ENCODE measurements at regions not wholly inside any gene's neighbourhood (a gene's known extent, or its start where the extent isn't known, plus 50 kb on each side); places are given as distances from the start of the nearest gene placed in this dataset.

GRCh38 chr3:82259994-82260393 lies 498.5 kb upstream of the GBE1 start:
- no peak for ATAC-seq

GRCh38 chr3:82240322-82240721 lies 478.9 kb upstream of the GBE1 start:
- ATAC-seq = peak in 3 of 4 donors; percentile 80 to 89 (median 86)
- H3K27me3 ChIP-seq = no peaks in the 10 kb centered on the region
- no peak overlapping the region for H3K27ac ChIP-seq
- TF ChIP-seq POLR2A (IDR thresholded peaks at IDR 0.05) (no peak), CTCF (IDR thresholded peaks at IDR 0.05) (no peak)
- WGBS, 4 donors = 42 to 62% (median 59%) methylated on average over 4 of the region's 4 CpGs
- H3K9me3 ChIP-seq = no peaks in the 10 kb centered on the region
- H3K4me3 ChIP-seq = no peak overlapping the region
- DNase-seq = no peak
- intact Hi-C loops (cut with DNase I) = no loop called here
- no peaks in the 10 kb centered on the region for H3K36me3 ChIP-seq
- peaks cover 0 to 5% (median 0%) of the 10 kb centered on the region in 12 donors for H3K4me1 ChIP-seq

More at GRCh38 chr3:82259994-82260393, 498.5 kb upstream of the GBE1 start:
- intact Hi-C loops (cut with DNase I) = loop anchor here in 1 of 10 donors (1.0 kb wide), 1 partner anchor 8 kb away; no protein-coding TSS in a partner anchor
- no peaks in the 10 kb centered on the region for H3K27me3 ChIP-seq
- no peak overlapping the region for H3K4me3 ChIP-seq
- 91 to 95% (median 93%) methylated on average over 4 of the region's 4 CpGs for WGBS, 4 donors
- H3K9me3 ChIP-seq = peaks cover 0 to 6% (median 0%) of the 10 kb centered on the region in 12 donors
- H3K4me1 ChIP-seq = no peaks in the 10 kb centered on the region
- no peak overlapping the region for H3K27ac ChIP-seq
- TF ChIP-seq CTCF (IDR thresholded peaks at IDR 0.05) = no peak
- TF ChIP-seq POLR2A (IDR thresholded peaks at IDR 0.05) = no peak
- no peak for DNase-seq
- H3K36me3 ChIP-seq = no peaks in the 10 kb centered on the region

GRCh38 chr3:82236257-82236656 lies 474.8 kb upstream of the GBE1 start:
- no peaks in the 10 kb centered on the region for H3K36me3 ChIP-seq
- H3K4me1 ChIP-seq = peaks cover 0 to 5% (median 0%) of the 10 kb centered on the region in 12 donors
- DNase-seq (no peak), ATAC-seq (no peak)
- no peak overlapping the region for H3K4me3 ChIP-seq
- intact Hi-C loops (cut with DNase I) = no loop called here
- TF ChIP-seq POLR2A (IDR thresholded peaks at IDR 0.05) (no peak), CTCF (IDR thresholded peaks at IDR 0.05) (no peak)
- no peak overlapping the region for H3K27ac ChIP-seq
- no peaks in the 10 kb centered on the region for H3K9me3 ChIP-seq
- no peaks in the 10 kb centered on the region for H3K27me3 ChIP-seq
- 79 to 84% (median 81%) methylated on average over 3 of the region's 3 CpGs for WGBS, 4 donors

GRCh38 chr3:82229397-82229796 lies 468.0 kb upstream of the GBE1 start:
- DNase-seq (no peak), ATAC-seq (no peak)
- H3K36me3 ChIP-seq = no peaks in the 10 kb centered on the region
- TF ChIP-seq CTCF (IDR thresholded peaks at IDR 0.05) (no peak), POLR2A (IDR thresholded peaks at IDR 0.05) (no peak)
- no peak overlapping the region for H3K27ac ChIP-seq
- peak overlapping the region in 6 of 12 donors; percentile 1 to 37 (median 19) for H3K4me3 ChIP-seq
- WGBS, 4 donors = 19 to 32% (median 31%) methylated on average over 4 of the region's 4 CpGs
- H3K27me3 ChIP-seq = no peaks in the 10 kb centered on the region
- intact Hi-C loops (cut with DNase I) = no loop called here
- peaks cover 0 to 6% (median 0%) of the 10 kb centered on the region in 12 donors for H3K9me3 ChIP-seq
- H3K4me1 ChIP-seq = no peaks in the 10 kb centered on the region

Data from heart left ventricle (tissue), 16 donors.